Muscle layer of colon (tissue), 2 donors: ENCODE measurements at regions not wholly inside any gene's neighbourhood (a gene's known extent, or its start where the extent isn't known, plus 50 kb on each side); places are given as distances from the start of the nearest gene placed in this dataset.

Experiments used
- H3K27ac ChIP-seq: one replicate; pipeline ENCODE4 v1.7.0; 2013; ENCODE audit warnings: low read depth, mild to moderate bottlenecking, low read length, moderate library complexity
- H3K27me3 ChIP-seq, 2 donors: one replicate each; pipeline ENCODE4 v1.7.0; 2013; ENCODE audit warnings: low read length in 2 of 2, mild to moderate bottlenecking in 2 of 2; ENCODE audit not compliant: insufficient read depth in 2 of 2, control insufficient read depth in 1 of 2
- H3K36me3 ChIP-seq: one replicate; pipeline ENCODE4 v1.7.0; 2013; ENCODE audit warnings: mild to moderate bottlenecking, low read length; ENCODE audit not compliant: insufficient read depth
- H3K4me1 ChIP-seq: one replicate; pipeline ENCODE4 v1.7.0; 2013; ENCODE audit warnings: mild to moderate bottlenecking, low read length; ENCODE audit not compliant: insufficient read depth
- H3K4me3 ChIP-seq, 2 donors: one replicate each; pipeline ENCODE4 v1.7.0; 2013; ENCODE audit warnings: low read length in 2 of 2, low read depth in 1 of 2, mild to moderate bottlenecking in 1 of 2, moderate library complexity in 1 of 2
- H3K9ac ChIP-seq: one replicate; pipeline ENCODE4 v1.7.0; 2013; ENCODE audit warnings: low read length
- H3K9me3 ChIP-seq: one replicate; pipeline ENCODE4 v1.7.0; 2013; ENCODE audit warnings: mild to moderate bottlenecking, low read length
- donor health status: abdominal sarcoma.
- donor health status: Adenocarcinoma of cecum.

- H3K4me1 ChIP-seq = no peaks in the 10 kb centered on the region
- H3K4me3 ChIP-seq = no peak overlapping the region
- H3K9ac ChIP-seq = no peak overlapping the region
- H3K27ac ChIP-seq = no peak overlapping the region
- no peaks in the 10 kb centered on the region for H3K36me3 ChIP-seq
- no peaks in the 10 kb centered on the region for H3K27me3 ChIP-seq
- no peaks in the 10 kb centered on the region for H3K9me3 ChIP-seq
Observed at GRCh38 chr9:29976981-29977380, 2403.7 kb upstream of the C9orf72 start.

- Histone ChIP-seq H3K36me3 (no peaks in the 10 kb centered on the region), H3K4me3 (no peak overlapping the region), H3K9me3 (no peaks in the 10 kb centered on the region), H3K9ac (no peak overlapping the region), H3K27ac (no peak overlapping the region), H3K4me1 (no peaks in the 10 kb centered on the region), H3K27me3 (no peaks in the 10 kb centered on the region)
Observed at GRCh38 chr9:29981013-29981412, 2403.4 kb upstream of the ACO1 start.

- Histone ChIP-seq H3K27ac (no peak overlapping the region), H3K27me3 (no peaks in the 10 kb centered on the region)
Observed at GRCh38 chr9:29999645-30000044, 2384.8 kb upstream of the ACO1 start.

GRCh38 chr9:30010691-30011090, 2373.8 kb upstream of the ACO1 start:
- Histone ChIP-seq H3K4me1 (no peaks in the 10 kb centered on the region), H3K9ac (no peak overlapping the region), H3K27ac (no peak overlapping the region), H3K36me3 (no peaks in the 10 kb centered on the region), H3K4me3 (no peak overlapping the region), H3K9me3 (no peaks in the 10 kb centered on the region), H3K27me3 (no peaks in the 10 kb centered on the region)

More at GRCh38 chr9:29999645-30000044, 2384.8 kb upstream of the ACO1 start:
- Histone ChIP-seq H3K9ac (no peak overlapping the region), H3K36me3 (no peaks in the 10 kb centered on the region), H3K4me1 (no peaks in the 10 kb centered on the region), H3K9me3 (no peaks in the 10 kb centered on the region), H3K4me3 (no peak overlapping the region)

GRCh38 chr9:30012622-30013021, 2371.8 kb upstream of the ACO1 start:
- Histone ChIP-seq H3K4me1 (no peaks in the 10 kb centered on the region), H3K36me3 (no peaks in the 10 kb centered on the region), H3K27me3 (no peaks in the 10 kb centered on the region), H3K27ac (no peak overlapping the region), H3K9ac (no peak overlapping the region), H3K4me3 (no peak overlapping the region), H3K9me3 (no peaks in the 10 kb centered on the region)

GRCh38 chr9:30015073-30015472, 2369.4 kb upstream of the ACO1 start:
- Histone ChIP-seq H3K36me3 (no peaks in the 10 kb centered on the region), H3K9me3 (no peaks in the 10 kb centered on the region), H3K27ac (no peak overlapping the region), H3K4me1 (no peaks in the 10 kb centered on the region), H3K4me3 (no peak overlapping the region), H3K9ac (no peak overlapping the region), H3K27me3 (no peaks in the 10 kb centered on the region)

- H3K27ac ChIP-seq = no peak overlapping the region
- no peak overlapping the region for H3K4me3 ChIP-seq
- no peaks in the 10 kb centered on the region for H3K4me1 ChIP-seq
- no peaks in the 10 kb centered on the region for H3K36me3 ChIP-seq
- H3K9ac ChIP-seq = no peak overlapping the region
- H3K27me3 ChIP-seq = no peaks in the 10 kb centered on the region
- H3K9me3 ChIP-seq = no peaks in the 10 kb centered on the region
Observed at GRCh38 chr9:30020161-30020560, 2364.3 kb upstream of the ACO1 start.

- Histone ChIP-seq H3K36me3 (no peaks in the 10 kb centered on the region), H3K4me1 (no peaks in the 10 kb centered on the region), H3K4me3 (no peak overlapping the region), H3K9me3 (no peaks in the 10 kb centered on the region), H3K27ac (no peak overlapping the region), H3K27me3 (no peaks in the 10 kb centered on the region), H3K9ac (no peak overlapping the region)
Observed at GRCh38 chr9:30035761-30036160, 2348.7 kb upstream of the ACO1 start.

- Histone ChIP-seq H3K27ac (no peak overlapping the region), H3K36me3 (no peaks in the 10 kb centered on the region), H3K9ac (no peak overlapping the region), H3K4me3 (no peak overlapping the region), H3K4me1 (no peaks in the 10 kb centered on the region), H3K27me3 (no peaks in the 10 kb centered on the region), H3K9me3 (no peaks in the 10 kb centered on the region)
Observed at GRCh38 chr9:30036558-30036957, 2347.9 kb upstream of the ACO1 start.

- Histone ChIP-seq H3K36me3 (no peaks in the 10 kb centered on the region), H3K4me3 (no peak overlapping the region), H3K27me3 (no peaks in the 10 kb centered on the region), H3K9ac (no peak overlapping the region), H3K27ac (no peak overlapping the region), H3K9me3 (no peaks in the 10 kb centered on the region), H3K4me1 (no peaks in the 10 kb centered on the region)
Observed at GRCh38 chr9:30039712-30040111, 2344.7 kb upstream of the ACO1 start.

- Histone ChIP-seq H3K36me3 (no peaks in the 10 kb centered on the region), H3K27me3 (no peaks in the 10 kb centered on the region), H3K4me3 (no peak overlapping the region), H3K27ac (no peak overlapping the region), H3K4me1 (no peaks in the 10 kb centered on the region), H3K9ac (no peak overlapping the region), H3K9me3 (no peaks in the 10 kb centered on the region)
Observed at GRCh38 chr9:30048396-30048795, 2336.0 kb upstream of the ACO1 start.

GRCh38 chr9:30058463-30058862, 2326.0 kb upstream of the ACO1 start:
- Histone ChIP-seq H3K9ac (no peak overlapping the region), H3K27me3 (no peaks in the 10 kb centered on the region), H3K4me1 (no peaks in the 10 kb centered on the region), H3K27ac (no peak overlapping the region), H3K36me3 (no peaks in the 10 kb centered on the region), H3K9me3 (no peaks in the 10 kb centered on the region), H3K4me3 (no peak overlapping the region)
